ENCODE measurements at regions not wholly inside any gene's neighbourhood (a gene's known extent, or its start where the extent isn't known, plus 50 kb on each side); places are given as distances from the start of the nearest gene placed in this dataset.

GRCh38 chr4:138005486-138005885, 236.7 kb downstream of the SLC7A11 start:
- CTCF ChIA-PET, result no interaction called here
- POLR2A ChIA-PET, result no interaction called here
- no peak for TF ChIP-seq CTCF (IDR thresholded peaks at IDR 0.05; ENCODE audit: control extremely low read depth, extremely low read depth, low read depth, missing control alignments)
- DNase-seq (ENCODE audit: extremely low spot score), result no peak

GRCh38 chr4:138003248-138003647, 238.9 kb downstream of the SLC7A11 start:
- no peak for TF ChIP-seq CTCF (IDR thresholded peaks at IDR 0.05; ENCODE audit: control extremely low read depth, extremely low read depth, low read depth, missing control alignments)
- peak; percentile 6 for DNase-seq (ENCODE audit: extremely low spot score)
- CTCF ChIA-PET, result no interaction called here
- POLR2A ChIA-PET, result interaction anchor here (0.5 kb wide), 1 partner anchor 50 kb away, joined by 3 read pairs; no protein-coding TSS in a partner anchor

- no peak for DNase-seq (ENCODE audit: extremely low spot score)
- ChIA-PET POLR2A (no interaction called here), CTCF (interaction anchor here (0.8 kb wide), 1 partner anchor 10 kb away, joined by 3 read pairs; no protein-coding TSS in a partner anchor)
- TF ChIP-seq CTCF (IDR thresholded peaks at IDR 0.05; ENCODE audit: control extremely low read depth, extremely low read depth, low read depth, missing control alignments), result no peak
These were observed 243.3 kb downstream of the SLC7A11 start for GRCh38 chr4:137998666-137999429.

- CTCF ChIA-PET, result interaction anchor here (1.0 kb wide), 1 partner anchor 13 kb away, joined by 4 read pairs; no protein-coding TSS in a partner anchor
- POLR2A ChIA-PET, result no interaction called here
- TF ChIP-seq CTCF (IDR thresholded peaks at IDR 0.05; ENCODE audit: control extremely low read depth, extremely low read depth, low read depth, missing control alignments), result no peak
- DNase-seq (ENCODE audit: extremely low spot score), result no peak
These were observed 244.7 kb downstream of the SLC7A11 start for GRCh38 chr4:137997496-137997895.

- POLR2A ChIA-PET, result no interaction called here
- DNase-seq (ENCODE audit: extremely low spot score), result no peak
- TF ChIP-seq CTCF (IDR thresholded peaks at IDR 0.05; ENCODE audit: control extremely low read depth, extremely low read depth, low read depth, missing control alignments), result no peak
- CTCF ChIA-PET, result no interaction called here
These were observed 247.3 kb downstream of the SLC7A11 start for GRCh38 chr4:137994853-137995252.

GRCh38 chr4:137993232-137993631, 248.9 kb downstream of the SLC7A11 start:
- ChIA-PET POLR2A (no interaction called here), CTCF (no interaction called here)
- TF ChIP-seq CTCF (IDR thresholded peaks at IDR 0.05; ENCODE audit: control extremely low read depth, extremely low read depth, low read depth, missing control alignments), result no peak
- no peak for DNase-seq (ENCODE audit: extremely low spot score)
